ENCODE measurements at regions not wholly inside any gene's neighbourhood (a gene's known extent, or its start where the extent isn't known, plus 50 kb on each side); places are given as distances from the start of the nearest gene placed in this dataset.

GRCh38 chr1:191895049-191895448 is 263.2 kb upstream of the RGS18 start:
- TF ChIP-seq CTCF (IDR thresholded peaks at IDR 0.05) (no peak), POLR2AphosphoS5 (IDR thresholded peaks at IDR 0.05) (no peak), EP300 (IDR thresholded peaks at IDR 0.05) (no peak), POLR2A (IDR thresholded peaks at IDR 0.05) (no peak)

Measured in upper lobe of left lung (tissue), 4 donors.